GM12864 (cell line): ENCODE measurements at regions not wholly inside any gene's neighbourhood (a gene's known extent, or its start where the extent isn't known, plus 50 kb on each side); places are given as distances from the start of the nearest gene placed in this dataset.

Experiments used
- DNase-seq: peaks from one replicate; pipeline ENCODE4 v3.0.0-alpha.2; 2011; ENCODE audit warnings: low read depth
- H3K4me3 ChIP-seq: 2 replicates; pipeline ENCODE4 v1.5.1; 2011; ENCODE audit warnings: mild to moderate bottlenecking, low read depth, low read length, control low read depth
- TF ChIP-seq, protein P1 (sequence below): IDR thresholded peaks from 2 replicates; pipeline ENCODE4 v1.5.1; 2011; ENCODE audit warnings: low read depth, mild to moderate bottlenecking, moderate library complexity, low read length, control low read depth, inconsistent platforms; ENCODE audit errors: missing control alignments

DNA sequence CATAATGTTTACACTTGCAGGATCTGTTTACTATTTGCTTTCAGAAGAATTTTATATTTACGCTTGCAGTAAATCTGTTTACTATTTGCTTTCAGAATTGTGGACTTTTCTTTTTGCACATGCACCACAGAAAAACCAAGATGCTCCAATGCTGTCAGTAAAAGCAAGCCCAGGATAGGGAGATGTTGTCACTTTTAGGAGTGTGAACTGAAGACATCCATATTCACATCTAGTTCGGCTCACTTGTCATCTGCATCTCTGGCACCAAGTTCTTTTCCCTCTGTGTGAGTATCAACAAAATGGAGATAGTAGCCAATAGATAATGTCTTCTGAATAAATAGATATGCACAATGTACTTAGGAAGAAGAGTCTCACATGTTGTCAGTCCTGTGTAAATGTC, 109.3 kb upstream of the MXRA5 start:
- H3K4me3 ChIP-seq = no peak overlapping the region
- TF ChIP-seq, protein P1, sequence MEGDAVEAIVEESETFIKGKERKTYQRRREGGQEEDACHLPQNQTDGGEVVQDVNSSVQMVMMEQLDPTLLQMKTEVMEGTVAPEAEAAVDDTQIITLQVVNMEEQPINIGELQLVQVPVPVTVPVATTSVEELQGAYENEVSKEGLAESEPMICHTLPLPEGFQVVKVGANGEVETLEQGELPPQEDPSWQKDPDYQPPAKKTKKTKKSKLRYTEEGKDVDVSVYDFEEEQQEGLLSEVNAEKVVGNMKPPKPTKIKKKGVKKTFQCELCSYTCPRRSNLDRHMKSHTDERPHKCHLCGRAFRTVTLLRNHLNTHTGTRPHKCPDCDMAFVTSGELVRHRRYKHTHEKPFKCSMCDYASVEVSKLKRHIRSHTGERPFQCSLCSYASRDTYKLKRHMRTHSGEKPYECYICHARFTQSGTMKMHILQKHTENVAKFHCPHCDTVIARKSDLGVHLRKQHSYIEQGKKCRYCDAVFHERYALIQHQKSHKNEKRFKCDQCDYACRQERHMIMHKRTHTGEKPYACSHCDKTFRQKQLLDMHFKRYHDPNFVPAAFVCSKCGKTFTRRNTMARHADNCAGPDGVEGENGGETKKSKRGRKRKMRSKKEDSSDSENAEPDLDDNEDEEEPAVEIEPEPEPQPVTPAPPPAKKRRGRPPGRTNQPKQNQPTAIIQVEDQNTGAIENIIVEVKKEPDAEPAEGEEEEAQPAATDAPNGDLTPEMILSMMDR = no peak

DNA sequence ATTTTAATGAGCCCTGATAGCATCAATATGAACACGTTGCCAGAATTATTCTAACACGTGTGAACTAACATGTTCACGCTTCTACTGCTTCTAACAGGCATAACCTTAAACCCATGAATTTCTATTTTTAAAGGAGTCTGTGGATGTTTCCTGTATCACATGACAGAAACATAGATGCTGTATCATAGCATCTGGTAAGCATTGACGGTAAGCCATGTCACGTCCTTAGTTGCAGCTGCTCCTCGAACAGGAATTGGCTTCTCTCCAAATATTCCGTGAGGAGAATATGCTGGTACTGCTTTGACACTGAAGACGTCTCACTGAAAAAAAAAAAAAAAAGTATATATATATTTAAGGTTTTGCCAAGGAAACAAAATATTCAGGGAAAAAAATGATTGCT, 105.1 kb upstream of the MXRA5 start:
- no peak for DNase-seq
- no peak overlapping the region for H3K4me3 ChIP-seq
- TF ChIP-seq, protein P1 = no peak

More for the DNA sequence above, 109.3 kb upstream of the MXRA5 start:
- DNase-seq = no peak

DNA sequence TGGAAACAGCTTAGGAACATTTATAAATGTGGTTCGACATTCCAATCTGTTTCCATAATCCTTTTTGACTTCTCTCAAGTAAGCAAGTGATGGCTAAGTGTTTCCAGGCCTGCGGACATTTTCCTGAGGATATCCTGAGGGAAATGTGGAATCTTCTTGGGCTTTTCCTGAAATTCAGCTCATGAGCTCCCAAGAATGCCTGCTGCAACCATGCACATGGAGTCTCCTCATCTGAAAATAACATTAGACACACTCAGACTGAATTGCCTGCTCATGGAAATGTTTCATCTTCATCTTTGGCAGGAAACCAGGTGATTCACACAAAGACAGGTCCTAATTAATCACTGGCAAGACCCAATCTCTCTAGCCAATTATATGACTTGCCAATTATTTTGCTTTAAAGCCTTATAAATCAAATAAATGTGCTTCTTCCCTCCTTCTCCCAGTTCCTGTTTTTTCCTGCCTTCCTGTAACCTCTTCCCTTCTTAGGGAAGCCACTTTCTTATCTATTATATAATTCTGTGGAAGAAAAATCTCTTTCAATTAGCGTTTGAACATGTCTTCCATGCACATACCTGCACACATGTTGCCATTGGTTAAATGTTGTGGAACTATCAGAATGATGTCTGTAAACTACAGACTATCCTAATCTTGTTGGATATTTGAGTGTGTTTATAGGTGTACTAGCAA, 104.6 kb upstream of the MXRA5 start:
- no peak for DNase-seq
- TF ChIP-seq, protein P1 = no peak
- H3K4me3 ChIP-seq = no peak overlapping the region

DNA sequence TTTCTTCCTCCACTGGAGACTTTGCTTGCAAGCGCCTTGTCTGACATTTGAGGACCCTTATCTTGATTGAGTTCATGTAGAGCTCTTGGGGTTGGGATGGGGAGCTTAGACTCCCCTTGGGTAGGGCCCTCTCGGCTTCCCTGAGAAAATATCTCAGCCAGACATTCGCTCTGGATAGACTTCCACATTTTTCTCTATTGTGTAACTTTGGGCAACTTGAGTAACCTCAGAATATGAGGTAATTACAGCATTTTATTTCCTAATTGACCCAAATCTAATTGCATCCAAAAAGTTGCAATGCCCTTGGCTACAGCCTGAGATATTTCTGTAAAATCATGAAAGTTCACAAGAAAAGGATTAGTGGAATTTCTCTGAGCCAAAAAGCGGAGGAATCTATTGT, 102.8 kb upstream of the MXRA5 start:
- DNase-seq = no peak
- TF ChIP-seq, protein P1 = no peak
- no peak overlapping the region for H3K4me3 ChIP-seq

DNA sequence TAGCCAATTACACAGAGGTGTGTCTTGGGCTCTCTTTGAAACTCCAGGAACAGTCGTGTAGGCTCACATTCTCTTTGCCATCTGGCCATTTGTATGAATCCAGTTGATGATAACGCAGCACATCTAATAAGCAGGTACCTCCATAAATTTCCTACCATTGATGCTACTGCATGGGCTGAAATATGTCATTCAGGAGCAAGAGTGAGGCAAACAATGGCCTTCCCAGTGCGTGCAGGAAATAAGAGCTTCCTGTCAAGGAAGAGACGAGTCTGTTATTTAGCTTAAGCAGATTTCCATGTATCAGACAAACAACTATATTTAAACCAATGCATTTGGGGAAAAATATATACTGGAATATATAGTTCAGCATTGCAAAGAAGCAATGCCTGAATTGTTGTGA, 102.1 kb upstream of the MXRA5 start:
- TF ChIP-seq, protein P1 = no peak
- DNase-seq = no peak
- H3K4me3 ChIP-seq = no peak overlapping the region

DNA sequence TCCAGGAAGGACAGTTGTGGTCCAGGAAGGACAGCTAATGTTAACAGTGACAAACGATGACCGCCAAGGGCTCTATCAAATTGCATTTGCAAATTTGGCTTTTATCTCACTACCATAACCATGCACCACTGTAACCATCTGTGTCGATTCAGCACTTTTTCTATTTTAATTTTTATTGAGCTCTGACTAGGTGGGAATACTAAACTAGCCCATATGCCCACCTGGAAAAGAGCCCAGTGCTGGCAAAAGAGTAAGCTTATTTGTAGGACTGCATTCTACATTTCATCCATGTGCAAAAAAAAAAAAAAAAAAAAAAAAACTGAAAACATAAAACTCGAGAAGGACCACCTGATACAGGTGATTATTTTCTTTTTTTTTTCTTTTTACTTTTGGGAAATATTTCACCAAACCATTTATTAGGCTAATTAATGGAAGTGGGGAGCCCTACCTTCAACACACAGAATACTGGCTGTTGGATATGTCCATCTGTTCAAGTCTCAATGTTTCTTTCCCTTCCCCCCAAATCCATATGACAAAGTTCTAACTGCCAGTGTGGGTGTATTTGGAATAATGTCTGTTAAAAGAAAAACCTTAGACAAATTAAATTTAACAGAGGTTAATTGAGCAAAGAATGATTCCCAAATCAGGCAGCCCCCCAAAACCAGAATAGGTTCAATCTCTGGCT, 99.5 kb upstream of the MXRA5 start:
- no peak overlapping the region for H3K4me3 ChIP-seq
- DNase-seq = no peak
- TF ChIP-seq, protein P1 = no peak

DNA sequence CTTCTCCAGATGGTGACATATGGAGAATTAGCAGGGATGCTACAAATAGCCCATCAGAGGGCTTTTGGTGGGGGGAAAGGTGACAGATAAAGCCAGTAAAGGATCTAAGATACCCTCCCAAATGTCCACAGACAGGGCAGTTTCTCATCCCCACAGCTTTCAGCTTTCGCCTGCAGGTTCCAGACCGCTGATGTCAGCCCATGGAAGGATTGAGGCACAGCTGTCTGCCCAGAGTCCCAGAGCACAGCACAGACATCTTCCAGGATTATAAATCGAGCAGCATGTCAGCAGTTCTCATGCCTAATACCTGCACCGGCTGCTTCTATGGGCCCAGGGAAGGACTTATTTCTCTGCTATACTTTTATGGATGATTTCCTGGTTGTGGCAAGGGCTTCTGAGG, 96.7 kb upstream of the MXRA5 start:
- no peak overlapping the region for H3K4me3 ChIP-seq
- DNase-seq = no peak
- TF ChIP-seq, protein P1 = no peak
